ENCODE measurements at regions not wholly inside any gene's neighbourhood (a gene's known extent, or its start where the extent isn't known, plus 50 kb on each side); places are given as distances from the start of the nearest gene placed in this dataset.

DNA sequence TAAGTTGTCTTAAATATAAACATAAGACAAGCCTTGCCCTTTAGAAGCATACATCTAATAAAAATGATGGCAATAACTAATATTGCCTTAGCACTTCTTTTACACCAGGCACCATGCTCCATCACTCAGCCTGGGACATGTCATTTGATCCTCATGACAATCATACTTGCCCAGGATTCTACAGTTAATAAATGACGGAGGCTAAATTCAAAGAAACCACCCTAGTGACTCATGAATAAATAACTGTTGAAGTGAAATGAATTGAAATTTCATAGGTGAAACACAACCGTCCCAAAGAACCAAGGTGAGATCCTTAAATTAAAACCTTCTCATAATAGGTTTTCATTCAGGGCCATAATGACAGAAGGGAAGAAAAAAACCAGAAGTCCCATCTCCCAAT lies 89.5 kb downstream of the GRIN2B start:
- H3K79me2 ChIP-seq (ENCODE audit: insufficient read depth): no peaks in the 10 kb centered on the region
- TF ChIP-seq TEAD4 (IDR thresholded peaks at IDR 0.05; ENCODE audit: borderline replicate concordance, insufficient read depth): no peak
- TF ChIP-seq, protein P1, sequence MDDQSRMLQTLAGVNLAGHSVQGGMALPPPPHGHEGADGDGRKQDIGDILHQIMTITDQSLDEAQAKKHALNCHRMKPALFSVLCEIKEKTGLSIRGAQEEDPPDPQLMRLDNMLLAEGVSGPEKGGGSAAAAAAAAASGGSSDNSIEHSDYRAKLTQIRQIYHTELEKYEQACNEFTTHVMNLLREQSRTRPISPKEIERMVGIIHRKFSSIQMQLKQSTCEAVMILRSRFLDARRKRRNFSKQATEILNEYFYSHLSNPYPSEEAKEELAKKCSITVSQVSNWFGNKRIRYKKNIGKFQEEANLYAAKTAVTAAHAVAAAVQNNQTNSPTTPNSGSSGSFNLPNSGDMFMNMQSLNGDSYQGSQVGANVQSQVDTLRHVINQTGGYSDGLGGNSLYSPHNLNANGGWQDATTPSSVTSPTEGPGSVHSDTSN (IDR thresholded peaks at IDR 0.05): no peak
- TF ChIP-seq NFIC (IDR thresholded peaks at IDR 0.05; ENCODE audit: borderline replicate concordance): no peak
- TF ChIP-seq SMC3 (IDR thresholded peaks at IDR 0.05; ENCODE audit: low read depth, low read length): no peak
- no peak for TF ChIP-seq TCF12 (IDR thresholded peaks at IDR 0.05)
- TF ChIP-seq, protein P2, sequence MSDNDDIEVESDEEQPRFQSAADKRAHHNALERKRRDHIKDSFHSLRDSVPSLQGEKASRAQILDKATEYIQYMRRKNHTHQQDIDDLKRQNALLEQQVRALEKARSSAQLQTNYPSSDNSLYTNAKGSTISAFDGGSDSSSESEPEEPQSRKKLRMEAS (IDR thresholded peaks at IDR 0.05; ENCODE audit: low read depth): no peak
- TF ChIP-seq JUND (IDR thresholded peaks at IDR 0.05): no peak
- TF ChIP-seq FOXM1 (IDR thresholded peaks at IDR 0.05; ENCODE audit: low read depth): no peak
- TF ChIP-seq, protein P3, sequence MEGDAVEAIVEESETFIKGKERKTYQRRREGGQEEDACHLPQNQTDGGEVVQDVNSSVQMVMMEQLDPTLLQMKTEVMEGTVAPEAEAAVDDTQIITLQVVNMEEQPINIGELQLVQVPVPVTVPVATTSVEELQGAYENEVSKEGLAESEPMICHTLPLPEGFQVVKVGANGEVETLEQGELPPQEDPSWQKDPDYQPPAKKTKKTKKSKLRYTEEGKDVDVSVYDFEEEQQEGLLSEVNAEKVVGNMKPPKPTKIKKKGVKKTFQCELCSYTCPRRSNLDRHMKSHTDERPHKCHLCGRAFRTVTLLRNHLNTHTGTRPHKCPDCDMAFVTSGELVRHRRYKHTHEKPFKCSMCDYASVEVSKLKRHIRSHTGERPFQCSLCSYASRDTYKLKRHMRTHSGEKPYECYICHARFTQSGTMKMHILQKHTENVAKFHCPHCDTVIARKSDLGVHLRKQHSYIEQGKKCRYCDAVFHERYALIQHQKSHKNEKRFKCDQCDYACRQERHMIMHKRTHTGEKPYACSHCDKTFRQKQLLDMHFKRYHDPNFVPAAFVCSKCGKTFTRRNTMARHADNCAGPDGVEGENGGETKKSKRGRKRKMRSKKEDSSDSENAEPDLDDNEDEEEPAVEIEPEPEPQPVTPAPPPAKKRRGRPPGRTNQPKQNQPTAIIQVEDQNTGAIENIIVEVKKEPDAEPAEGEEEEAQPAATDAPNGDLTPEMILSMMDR (IDR thresholded peaks at IDR 0.05): no peak
- no peak for TF ChIP-seq ELF1 (IDR thresholded peaks at IDR 0.05)
- no peak for TF ChIP-seq TAF1 (IDR thresholded peaks at IDR 0.05; ENCODE audit: borderline replicate concordance, low read depth, low read length)
- TF ChIP-seq MEF2A (IDR thresholded peaks at IDR 0.05; ENCODE audit: borderline replicate concordance, low read depth): no peak
- H4K20me1 ChIP-seq (ENCODE audit: insufficient read depth): no peaks in the 10 kb centered on the region

DNA sequence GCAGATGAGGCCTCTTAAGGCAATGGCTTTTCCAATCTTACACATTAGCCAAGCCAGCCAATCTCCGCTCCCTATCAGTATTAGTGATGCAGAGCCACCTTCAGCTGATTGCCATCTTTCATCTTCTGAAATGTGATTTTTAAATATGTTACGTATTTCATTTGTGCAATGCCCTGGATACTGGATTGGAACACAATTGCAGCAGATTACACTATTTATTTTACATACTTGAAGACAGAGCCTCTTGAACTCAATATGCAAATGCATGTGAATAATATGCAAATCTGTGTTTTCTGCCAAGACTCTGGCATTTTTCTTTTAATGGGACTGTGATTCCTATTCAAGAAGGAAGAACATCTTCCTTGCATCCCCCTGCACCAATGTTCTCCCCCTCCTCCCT lies 90.5 kb downstream of the GRIN2B start:
- H3F3A ChIP-seq (replicated peaks; ENCODE audit: insufficient read depth): no peaks in the 10 kb centered on the region
- no peaks in the 10 kb centered on the region; the same call in 1 of the 2 replicates for H3K27me3 ChIP-seq (ENCODE audit: insufficient read depth)
- H3K9ac ChIP-seq: no peak overlapping the region
- H3K79me2 ChIP-seq (ENCODE audit: insufficient read depth): no peaks in the 10 kb centered on the region
- H3K4me2 ChIP-seq: no peak overlapping the region
- no peak overlapping the region for H3K27ac ChIP-seq (ENCODE audit: low read depth in 2 of 2, low read length in 1 of 2)
- no peaks in the 10 kb centered on the region for H4K20me1 ChIP-seq (ENCODE audit: insufficient read depth)
- no peak overlapping the region for H3K4me3 ChIP-seq (ENCODE audit: low read depth in 2 of 2, low read length in 1 of 2)
- H3K4me1 ChIP-seq (ENCODE audit: control insufficient read depth in 1 of 2, insufficient read depth in 2 of 2, low read depth in 1 of 2, low read length in 1 of 2): no peaks in the 10 kb centered on the region
- ChIA-PET POLR2A (no interaction called here), CTCF (interaction anchor here (1.2 to 1.5 kb wide), 2 partner anchors 9 to 12 kb away, joined by 3 read pairs; no protein-coding TSS in a partner anchor)
- no peaks in the 10 kb centered on the region for H3K9me2 ChIP-seq
- no peak overlapping the region for H2AFZ ChIP-seq (ENCODE audit: low read depth)
- no peak for DNase-seq
- no peaks in the 10 kb centered on the region for H3K36me3 ChIP-seq (replicated peaks in 1 of 2; ENCODE audit: control insufficient read depth in 1 of 2, insufficient read depth in 2 of 2, low read length in 1 of 2)
- WGBS (ENCODE audit: low lambda C conversion rate): 17% methylated on average over 2 of the region's 2 CpGs
- H3K9me3 ChIP-seq: no peaks in the 10 kb centered on the region
- TF ChIP-seq FOXJ3 (CRISPR knock-in tag; IDR thresholded peaks at IDR 0.05): no peak
- TF ChIP-seq RFX5 (IDR thresholded peaks at IDR 0.05; ENCODE audit: low read length): no peak
- TF ChIP-seq, protein P3 (IDR thresholded peaks at IDR 0.05): no peak
- no peak for TF ChIP-seq GABPA (IDR thresholded peaks at IDR 0.05; ENCODE audit: low read depth)
- TF ChIP-seq NRF1 (IDR thresholded peaks at IDR 0.05; ENCODE audit: low read depth, low read length): no peak
- TF ChIP-seq MXI1 (IDR thresholded peaks at IDR 0.05; ENCODE audit: low read depth, low read length): no peak
- TF ChIP-seq, protein P4, sequence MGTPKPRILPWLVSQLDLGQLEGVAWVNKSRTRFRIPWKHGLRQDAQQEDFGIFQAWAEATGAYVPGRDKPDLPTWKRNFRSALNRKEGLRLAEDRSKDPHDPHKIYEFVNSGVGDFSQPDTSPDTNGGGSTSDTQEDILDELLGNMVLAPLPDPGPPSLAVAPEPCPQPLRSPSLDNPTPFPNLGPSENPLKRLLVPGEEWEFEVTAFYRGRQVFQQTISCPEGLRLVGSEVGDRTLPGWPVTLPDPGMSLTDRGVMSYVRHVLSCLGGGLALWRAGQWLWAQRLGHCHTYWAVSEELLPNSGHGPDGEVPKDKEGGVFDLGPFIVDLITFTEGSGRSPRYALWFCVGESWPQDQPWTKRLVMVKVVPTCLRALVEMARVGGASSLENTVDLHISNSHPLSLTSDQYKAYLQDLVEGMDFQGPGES (IDR thresholded peaks at IDR 0.05; ENCODE audit: low read depth, low read length): no peak
- no peak for TF ChIP-seq RCOR1 (IDR thresholded peaks at IDR 0.05; ENCODE audit: low read length)
- TF ChIP-seq RAD21 (IDR thresholded peaks at IDR 0.05; ENCODE audit: low read length): no peak
- no peak for TF ChIP-seq CHD2 (IDR thresholded peaks at IDR 0.05; ENCODE audit: low read length, partially characterized antibody)
- TF ChIP-seq, protein P5, sequence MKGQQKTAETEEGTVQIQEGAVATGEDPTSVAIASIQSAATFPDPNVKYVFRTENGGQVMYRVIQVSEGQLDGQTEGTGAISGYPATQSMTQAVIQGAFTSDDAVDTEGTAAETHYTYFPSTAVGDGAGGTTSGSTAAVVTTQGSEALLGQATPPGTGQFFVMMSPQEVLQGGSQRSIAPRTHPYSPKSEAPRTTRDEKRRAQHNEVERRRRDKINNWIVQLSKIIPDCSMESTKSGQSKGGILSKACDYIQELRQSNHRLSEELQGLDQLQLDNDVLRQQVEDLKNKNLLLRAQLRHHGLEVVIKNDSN (IDR thresholded peaks at IDR 0.05; ENCODE audit: borderline replicate concordance, low read depth): no peak
- no peak for TF ChIP-seq EP300 (IDR thresholded peaks at IDR 0.05; ENCODE audit: borderline replicate concordance in 1 of 2, low read depth in 1 of 2, low read length in 1 of 2)
- TF ChIP-seq, protein P2 (IDR thresholded peaks at IDR 0.05; ENCODE audit: low read depth): no peak

More for the DNA sequence above, 89.5 kb downstream of the GRIN2B start:
- no peaks in the 10 kb centered on the region for H3K9me2 ChIP-seq
- H3K4me3 ChIP-seq (ENCODE audit: low read depth in 2 of 2, low read length in 1 of 2): no peak overlapping the region
- no peak overlapping the region for H2AFZ ChIP-seq (ENCODE audit: low read depth)
- H3K36me3 ChIP-seq (replicated peaks in 1 of 2; ENCODE audit: control insufficient read depth in 1 of 2, insufficient read depth in 2 of 2, low read length in 1 of 2): no peaks in the 10 kb centered on the region
- no peak for DNase-seq
- ChIA-PET CTCF (interaction anchor here (1.5 kb wide), 1 partner anchor 11 kb away, joined by 3 read pairs; no protein-coding TSS in a partner anchor), POLR2A (no interaction called here)
- WGBS (ENCODE audit: low lambda C conversion rate): 21% methylated on average over 2 of the region's 2 CpGs
- H3K27ac ChIP-seq (ENCODE audit: low read depth in 2 of 2, low read length in 1 of 2): no peak overlapping the region
- H3K9me3 ChIP-seq: no peaks in the 10 kb centered on the region
- H3F3A ChIP-seq (replicated peaks; ENCODE audit: insufficient read depth): no peaks in the 10 kb centered on the region
- no peaks in the 10 kb centered on the region; the same call in 1 of the 2 replicates for H3K27me3 ChIP-seq (ENCODE audit: insufficient read depth)
- H3K4me2 ChIP-seq: no peak overlapping the region
- H3K4me1 ChIP-seq (ENCODE audit: control insufficient read depth in 1 of 2, insufficient read depth in 2 of 2, low read depth in 1 of 2, low read length in 1 of 2): no peaks in the 10 kb centered on the region
- H3K9ac ChIP-seq: no peak overlapping the region

Data from SK-N-SH (cell line).